GM23338 (cell line): ENCODE measurements at regions not wholly inside any gene's neighbourhood (a gene's known extent, or its start where the extent isn't known, plus 50 kb on each side); places are given as distances from the start of the nearest gene placed in this dataset.

Experiments
- CREB1 ChIP-seq: fragments of 250-450 bp; sonication (Bioruptor Pico); IDR thresholded peaks from 2 replicates; pipeline ENCODE4 v1.5.0; 2020; ENCODE audit warnings: low read depth, mild to moderate bottlenecking, moderate library complexity
- EZH2 ChIP-seq: fragments of 200-600 bp; sonication (generic); IDR thresholded peaks from one replicate; pipeline ENCODE4 v1.8.0; 2017; ENCODE audit warnings: antibody characterized with exemption, mild to moderate bottlenecking, low read depth; ENCODE audit not compliant: unreplicated experiment
- JUNB ChIP-seq: IDR thresholded peaks from one replicate; pipeline ENCODE4 v1.6.1; 2016; ENCODE audit warnings: antibody characterized with exemption; ENCODE audit not compliant: unreplicated experiment
- POLR2AphosphoS5 ChIP-seq: IDR thresholded peaks from 2 replicates; pipeline ENCODE4 v1.6.1; 2016; ENCODE audit warnings: antibody characterized with exemption, low read depth
- ZNF114 ChIP-seq: fragments of 250-450 bp; sonication (Bioruptor Pico); IDR thresholded peaks from 2 replicates; pipeline ENCODE4 v1.5.0; 2020; ENCODE audit warnings: mild to moderate bottlenecking, moderate library complexity
- ZNF331 ChIP-seq: fragments of 250-450 bp; sonication (Bioruptor Pico); IDR thresholded peaks from 2 replicates; pipeline ENCODE4 v1.5.0; 2020; ENCODE audit warnings: low read depth, mild to moderate bottlenecking, moderate library complexity
- TF ChIP-seq, protein P1 (sequence below): fragments of 250-450 bp; sonication (Bioruptor Pico); IDR thresholded peaks from 2 replicates; pipeline ENCODE4 v1.5.0; 2020; ENCODE audit warnings: mild to moderate bottlenecking, moderate library complexity
- TF ChIP-seq, protein P2 (sequence below): IDR thresholded peaks from one replicate; pipeline ENCODE4 v1.6.1; 2018; ENCODE audit warnings: antibody characterized with exemption; ENCODE audit not compliant: unreplicated experiment
- TF ChIP-seq, protein P3 (sequence below): IDR thresholded peaks from 2 replicates; pipeline ENCODE4 v1.6.1; 2016; ENCODE audit warnings: antibody characterized with exemption

DNA sequence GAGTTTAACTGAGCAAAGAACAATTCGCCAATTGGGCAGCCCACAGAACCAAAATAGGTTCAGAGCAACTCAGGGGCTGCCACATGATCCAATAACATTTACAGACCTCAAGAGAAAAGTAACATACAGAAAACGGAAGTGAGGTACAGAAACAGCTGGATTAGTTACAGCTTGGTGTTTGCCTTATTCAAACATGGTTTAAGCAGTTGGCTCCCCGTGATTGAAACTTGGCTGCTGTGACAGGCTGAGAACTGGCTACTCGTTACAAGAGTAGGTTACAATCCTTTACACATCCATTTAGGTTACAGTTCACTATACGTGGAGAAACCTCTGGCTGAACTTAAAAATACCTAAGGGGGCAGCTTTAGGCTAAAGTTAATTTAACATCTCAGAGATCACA lies 673.1 kb upstream of the PHF14 start (continued):
- TF ChIP-seq, protein P1, sequence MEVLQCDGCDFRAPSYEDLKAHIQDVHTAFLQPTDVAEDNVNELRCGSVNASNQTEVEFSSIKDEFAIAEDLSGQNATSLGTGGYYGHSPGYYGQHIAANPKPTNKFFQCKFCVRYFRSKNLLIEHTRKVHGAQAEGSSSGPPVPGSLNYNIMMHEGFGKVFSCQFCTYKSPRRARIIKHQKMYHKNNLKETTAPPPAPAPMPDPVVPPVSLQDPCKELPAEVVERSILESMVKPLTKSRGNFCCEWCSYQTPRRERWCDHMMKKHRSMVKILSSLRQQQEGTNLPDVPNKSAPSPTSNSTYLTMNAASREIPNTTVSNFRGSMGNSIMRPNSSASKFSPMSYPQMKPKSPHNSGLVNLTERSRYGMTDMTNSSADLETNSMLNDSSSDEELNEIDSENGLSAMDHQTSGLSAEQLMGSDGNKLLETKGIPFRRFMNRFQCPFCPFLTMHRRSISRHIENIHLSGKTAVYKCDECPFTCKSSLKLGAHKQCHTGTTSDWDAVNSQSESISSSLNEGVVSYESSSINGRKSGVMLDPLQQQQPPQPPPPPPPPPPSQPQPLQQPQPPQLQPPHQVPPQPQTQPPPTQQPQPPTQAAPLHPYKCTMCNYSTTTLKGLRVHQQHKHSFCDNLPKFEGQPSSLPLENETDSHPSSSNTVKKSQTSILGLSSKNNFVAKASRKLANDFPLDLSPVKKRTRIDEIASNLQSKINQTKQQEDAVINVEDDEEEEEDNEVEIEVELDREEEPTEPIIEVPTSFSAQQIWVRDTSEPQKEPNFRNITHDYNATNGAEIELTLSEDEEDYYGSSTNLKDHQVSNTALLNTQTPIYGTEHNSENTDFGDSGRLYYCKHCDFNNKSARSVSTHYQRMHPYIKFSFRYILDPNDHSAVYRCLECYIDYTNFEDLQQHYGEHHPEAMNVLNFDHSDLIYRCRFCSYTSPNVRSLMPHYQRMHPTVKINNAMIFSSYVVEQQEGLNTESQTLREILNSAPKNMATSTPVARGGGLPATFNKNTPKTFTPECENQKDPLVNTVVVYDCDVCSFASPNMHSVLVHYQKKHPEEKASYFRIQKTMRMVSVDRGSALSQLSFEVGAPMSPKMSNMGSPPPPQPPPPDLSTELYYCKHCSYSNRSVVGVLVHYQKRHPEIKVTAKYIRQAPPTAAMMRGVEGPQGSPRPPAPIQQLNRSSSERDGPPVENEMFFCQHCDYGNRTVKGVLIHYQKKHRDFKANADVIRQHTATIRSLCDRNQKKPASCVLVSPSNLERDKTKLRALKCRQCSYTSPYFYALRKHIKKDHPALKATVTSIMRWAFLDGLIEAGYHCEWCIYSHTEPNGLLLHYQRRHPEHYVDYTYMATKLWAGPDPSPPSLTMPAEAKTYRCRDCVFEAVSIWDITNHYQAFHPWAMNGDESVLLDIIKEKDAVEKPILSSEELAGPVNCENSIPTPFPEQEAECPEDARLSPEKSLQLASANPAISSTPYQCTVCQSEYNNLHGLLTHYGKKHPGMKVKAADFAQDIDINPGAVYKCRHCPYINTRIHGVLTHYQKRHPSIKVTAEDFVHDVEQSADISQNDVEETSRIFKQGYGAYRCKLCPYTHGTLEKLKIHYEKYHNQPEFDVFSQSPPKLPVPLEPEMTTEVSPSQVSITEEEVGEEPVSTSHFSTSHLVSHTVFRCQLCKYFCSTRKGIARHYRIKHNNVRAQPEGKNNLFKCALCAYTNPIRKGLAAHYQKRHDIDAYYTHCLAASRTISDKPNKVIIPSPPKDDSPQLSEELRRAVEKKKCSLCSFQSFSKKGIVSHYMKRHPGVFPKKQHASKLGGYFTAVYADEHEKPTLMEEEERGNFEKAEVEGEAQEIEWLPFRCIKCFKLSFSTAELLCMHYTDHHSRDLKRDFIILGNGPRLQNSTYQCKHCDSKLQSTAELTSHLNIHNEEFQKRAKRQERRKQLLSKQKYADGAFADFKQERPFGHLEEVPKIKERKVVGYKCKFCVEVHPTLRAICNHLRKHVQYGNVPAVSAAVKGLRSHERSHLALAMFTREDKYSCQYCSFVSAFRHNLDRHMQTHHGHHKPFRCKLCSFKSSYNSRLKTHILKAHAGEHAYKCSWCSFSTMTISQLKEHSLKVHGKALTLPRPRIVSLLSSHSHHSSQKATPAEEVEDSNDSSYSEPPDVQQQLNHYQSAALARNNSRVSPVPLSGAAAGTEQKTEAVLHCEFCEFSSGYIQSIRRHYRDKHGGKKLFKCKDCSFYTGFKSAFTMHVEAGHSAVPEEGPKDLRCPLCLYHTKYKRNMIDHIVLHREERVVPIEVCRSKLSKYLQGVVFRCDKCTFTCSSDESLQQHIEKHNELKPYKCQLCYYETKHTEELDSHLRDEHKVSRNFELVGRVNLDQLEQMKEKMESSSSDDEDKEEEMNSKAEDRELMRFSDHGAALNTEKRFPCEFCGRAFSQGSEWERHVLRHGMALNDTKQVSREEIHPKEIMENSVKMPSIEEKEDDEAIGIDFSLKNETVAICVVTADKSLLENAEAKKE (CRISPR knock-in tag) = no peak
- TF ChIP-seq, protein P2, sequence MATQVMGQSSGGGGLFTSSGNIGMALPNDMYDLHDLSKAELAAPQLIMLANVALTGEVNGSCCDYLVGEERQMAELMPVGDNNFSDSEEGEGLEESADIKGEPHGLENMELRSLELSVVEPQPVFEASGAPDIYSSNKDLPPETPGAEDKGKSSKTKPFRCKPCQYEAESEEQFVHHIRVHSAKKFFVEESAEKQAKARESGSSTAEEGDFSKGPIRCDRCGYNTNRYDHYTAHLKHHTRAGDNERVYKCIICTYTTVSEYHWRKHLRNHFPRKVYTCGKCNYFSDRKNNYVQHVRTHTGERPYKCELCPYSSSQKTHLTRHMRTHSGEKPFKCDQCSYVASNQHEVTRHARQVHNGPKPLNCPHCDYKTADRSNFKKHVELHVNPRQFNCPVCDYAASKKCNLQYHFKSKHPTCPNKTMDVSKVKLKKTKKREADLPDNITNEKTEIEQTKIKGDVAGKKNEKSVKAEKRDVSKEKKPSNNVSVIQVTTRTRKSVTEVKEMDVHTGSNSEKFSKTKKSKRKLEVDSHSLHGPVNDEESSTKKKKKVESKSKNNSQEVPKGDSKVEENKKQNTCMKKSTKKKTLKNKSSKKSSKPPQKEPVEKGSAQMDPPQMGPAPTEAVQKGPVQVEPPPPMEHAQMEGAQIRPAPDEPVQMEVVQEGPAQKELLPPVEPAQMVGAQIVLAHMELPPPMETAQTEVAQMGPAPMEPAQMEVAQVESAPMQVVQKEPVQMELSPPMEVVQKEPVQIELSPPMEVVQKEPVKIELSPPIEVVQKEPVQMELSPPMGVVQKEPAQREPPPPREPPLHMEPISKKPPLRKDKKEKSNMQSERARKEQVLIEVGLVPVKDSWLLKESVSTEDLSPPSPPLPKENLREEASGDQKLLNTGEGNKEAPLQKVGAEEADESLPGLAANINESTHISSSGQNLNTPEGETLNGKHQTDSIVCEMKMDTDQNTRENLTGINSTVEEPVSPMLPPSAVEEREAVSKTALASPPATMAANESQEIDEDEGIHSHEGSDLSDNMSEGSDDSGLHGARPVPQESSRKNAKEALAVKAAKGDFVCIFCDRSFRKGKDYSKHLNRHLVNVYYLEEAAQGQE = no peak
- TF ChIP-seq CREB1 (CRISPR knock-in tag) (no peak), JUNB (no peak), ZNF331 (CRISPR knock-in tag) (no peak), ZNF114 (CRISPR knock-in tag) (no peak), POLR2AphosphoS5 (no peak), EZH2 (no peak)
- TF ChIP-seq, protein P3, sequence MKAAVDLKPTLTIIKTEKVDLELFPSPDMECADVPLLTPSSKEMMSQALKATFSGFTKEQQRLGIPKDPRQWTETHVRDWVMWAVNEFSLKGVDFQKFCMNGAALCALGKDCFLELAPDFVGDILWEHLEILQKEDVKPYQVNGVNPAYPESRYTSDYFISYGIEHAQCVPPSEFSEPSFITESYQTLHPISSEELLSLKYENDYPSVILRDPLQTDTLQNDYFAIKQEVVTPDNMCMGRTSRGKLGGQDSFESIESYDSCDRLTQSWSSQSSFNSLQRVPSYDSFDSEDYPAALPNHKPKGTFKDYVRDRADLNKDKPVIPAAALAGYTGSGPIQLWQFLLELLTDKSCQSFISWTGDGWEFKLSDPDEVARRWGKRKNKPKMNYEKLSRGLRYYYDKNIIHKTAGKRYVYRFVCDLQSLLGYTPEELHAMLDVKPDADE = no peak
